Glomerular endothelial cell (primary cell): ENCODE measurements at regions not wholly inside any gene's neighbourhood (a gene's known extent, or its start where the extent isn't known, plus 50 kb on each side); places are given as distances from the start of the nearest gene placed in this dataset.

Experiments
- DNase-seq: peaks from one replicate; pipeline ENCODE4 v3.0.0-alpha.2; 2011; ENCODE audit warnings: low read depth, low spot score; ENCODE audit errors: extremely low read depth

- DNase-seq, result no peak
Observed at GRCh38 chr19:31633014-31633413, 283.8 kb upstream of the TSHZ3 start.

GRCh38 chr19:31639306-31639705 is 290.1 kb upstream of the TSHZ3 start:
- DNase-seq, result no peak

- DNase-seq, result no peak
Observed at GRCh38 chr19:31641591-31641990, 292.4 kb upstream of the TSHZ3 start.

- DNase-seq, result no peak
Observed at GRCh38 chr19:31648347-31648746, 299.1 kb upstream of the TSHZ3 start.

- no peak for DNase-seq
Observed at GRCh38 chr19:31656507-31656906, 307.3 kb upstream of the TSHZ3 start.

- no peak for DNase-seq
Observed at GRCh38 chr19:31658993-31659896, 310.0 kb upstream of the TSHZ3 start.

- DNase-seq, result no peak
Observed at GRCh38 chr19:31659897-31660210, 310.6 kb upstream of the TSHZ3 start.

GRCh38 chr19:31664096-31664495 is 314.9 kb upstream of the TSHZ3 start:
- no peak for DNase-seq

- DNase-seq, result no peak
Observed at GRCh38 chr19:31664997-31665396, 315.8 kb upstream of the TSHZ3 start.

- DNase-seq, result no peak
Observed at GRCh38 chr19:31666126-31666525, 316.9 kb upstream of the TSHZ3 start.

- no peak for DNase-seq
Observed at GRCh38 chr19:31667106-31667505, 317.9 kb upstream of the TSHZ3 start.

- no peak for DNase-seq
Observed at GRCh38 chr19:31668921-31669320, 319.7 kb upstream of the TSHZ3 start.

GRCh38 chr19:31670931-31671330 is 321.7 kb upstream of the TSHZ3 start:
- DNase-seq, result no peak

GRCh38 chr19:31671411-31672035 is 322.3 kb upstream of the TSHZ3 start:
- no peak for DNase-seq

GRCh38 chr19:31674503-31675192 is 325.4 kb upstream of the TSHZ3 start:
- no peak for DNase-seq

GRCh38 chr19:31675193-31675913 is 326.1 kb upstream of the TSHZ3 start:
- no peak for DNase-seq

- DNase-seq, result no peak
Observed at GRCh38 chr19:31676271-31677004, 327.2 kb upstream of the TSHZ3 start.

- DNase-seq, result no peak
Observed at GRCh38 chr19:31678421-31678820, 329.2 kb upstream of the TSHZ3 start.

- DNase-seq, result no peak
Observed at GRCh38 chr19:31681121-31681520, 331.9 kb upstream of the TSHZ3 start.

GRCh38 chr19:31693131-31693932 is 344.1 kb upstream of the TSHZ3 start:
- no peak for DNase-seq
